Activated naive CD8-positive, alpha-beta T cell treated with anti-CD3 and anti-CD28 coated beads, Interleukin-2, amount 50 U/mL, for 24 hours (primary cell): ENCODE measurements at regions not wholly inside any gene's neighbourhood (a gene's known extent, or its start where the extent isn't known, plus 50 kb on each side); places are given as distances from the start of the nearest gene placed in this dataset.

ENCODE experiments used
- ATAC-seq: fragments of 150-1000 bp; cut with Tn5 transposase; one replicate; pipeline ENCODE4 v1.10.0; 2021
- DNase-seq: peaks from one replicate; pipeline ENCODE4 v3.0.0; 2021
- H3K27ac Mint-ChIP-seq: one replicate; pipeline ENCODE4 v1.8.0; 2021; ENCODE audit warnings: mild to moderate bottlenecking, mixed read lengths
- H3K27me3 Mint-ChIP-seq: one replicate; pipeline ENCODE4 v1.8.0; 2021; ENCODE audit warnings: mixed read lengths
- H3K36me3 Mint-ChIP-seq: one replicate; pipeline ENCODE4 v1.8.0; 2021; ENCODE audit warnings: low read depth, mixed read lengths
- H3K4me1 Mint-ChIP-seq: one replicate; pipeline ENCODE4 v1.8.0; 2021; ENCODE audit warnings: mixed read lengths
- H3K4me3 Mint-ChIP-seq: one replicate; pipeline ENCODE4 v1.8.0; 2021; ENCODE audit warnings: mild to moderate bottlenecking, moderate library complexity, mixed read lengths
- H3K9me3 Mint-ChIP-seq: one replicate; pipeline ENCODE4 v1.8.0; 2021; ENCODE audit warnings: mixed read lengths

GRCh38 chrX:104343428-104344129 is 88.8 kb upstream of the ESX1 start:
- Mint-ChIP-seq H3K9me3 (no peaks in the 10 kb centered on the region), H3K36me3 (no peaks in the 10 kb centered on the region), H3K27ac (no peak overlapping the region), H3K4me3 (no peak overlapping the region), H3K27me3 (peaks cover 8% of the 10 kb centered on the region), H3K4me1 (no peaks in the 10 kb centered on the region)
- ATAC-seq (peak; percentile 49), DNase-seq (peak; percentile 14)

GRCh38 chrX:104342065-104342464 is 87.3 kb upstream of the ESX1 start:
- Mint-ChIP-seq H3K27ac (no peak overlapping the region), H3K4me1 (no peaks in the 10 kb centered on the region), H3K9me3 (no peaks in the 10 kb centered on the region), H3K36me3 (no peaks in the 10 kb centered on the region), H3K27me3 (peaks cover 5% of the 10 kb centered on the region), H3K4me3 (no peak overlapping the region)
- ATAC-seq (no peak), DNase-seq (no peak)

- no peaks in the 10 kb centered on the region for H3K36me3 Mint-ChIP-seq
- no peak for DNase-seq
- ATAC-seq, result no peak
- no peak overlapping the region for H3K4me3 Mint-ChIP-seq
- no peaks in the 10 kb centered on the region for H3K9me3 Mint-ChIP-seq
- H3K27ac Mint-ChIP-seq, result no peak overlapping the region
- H3K27me3 Mint-ChIP-seq, result peaks cover 2% of the 10 kb centered on the region
- no peaks in the 10 kb centered on the region for H3K4me1 Mint-ChIP-seq
Measured at GRCh38 chrX:104335756-104336155, 81.0 kb upstream of the ESX1 start.

GRCh38 chrX:104334971-104335370 is 80.2 kb upstream of the ESX1 start:
- Mint-ChIP-seq H3K9me3 (no peaks in the 10 kb centered on the region), H3K4me3 (no peak overlapping the region), H3K27me3 (peaks cover 2% of the 10 kb centered on the region), H3K36me3 (no peaks in the 10 kb centered on the region), H3K27ac (no peak overlapping the region), H3K4me1 (no peaks in the 10 kb centered on the region)
- DNase-seq, result no peak
- ATAC-seq, result no peak

- no peaks in the 10 kb centered on the region for H3K9me3 Mint-ChIP-seq
- ATAC-seq (no peak), DNase-seq (no peak)
- no peak overlapping the region for H3K27ac Mint-ChIP-seq
- no peaks in the 10 kb centered on the region for H3K4me1 Mint-ChIP-seq
- peaks cover 2% of the 10 kb centered on the region for H3K27me3 Mint-ChIP-seq
- no peak overlapping the region for H3K4me3 Mint-ChIP-seq
- no peaks in the 10 kb centered on the region for H3K36me3 Mint-ChIP-seq
Measured at GRCh38 chrX:104330966-104331365, 76.2 kb upstream of the ESX1 start.

- no peak for ATAC-seq
- Mint-ChIP-seq H3K9me3 (no peaks in the 10 kb centered on the region), H3K4me3 (no peak overlapping the region), H3K36me3 (no peaks in the 10 kb centered on the region), H3K27ac (no peak overlapping the region), H3K4me1 (no peaks in the 10 kb centered on the region), H3K27me3 (peaks cover 7% of the 10 kb centered on the region)
- no peak for DNase-seq
Measured at GRCh38 chrX:104329731-104330130, 75.0 kb upstream of the ESX1 start.

GRCh38 chrX:104325213-104325585 is 70.5 kb upstream of the ESX1 start:
- no peak for ATAC-seq
- Mint-ChIP-seq H3K4me1 (no peaks in the 10 kb centered on the region), H3K27ac (no peak overlapping the region), H3K4me3 (no peak overlapping the region), H3K27me3 (peaks cover 7% of the 10 kb centered on the region), H3K9me3 (no peaks in the 10 kb centered on the region), H3K36me3 (no peaks in the 10 kb centered on the region)
- DNase-seq, result no peak

- Mint-ChIP-seq H3K9me3 (no peaks in the 10 kb centered on the region), H3K4me1 (no peaks in the 10 kb centered on the region), H3K27me3 (peaks cover 7% of the 10 kb centered on the region), H3K36me3 (no peaks in the 10 kb centered on the region), H3K27ac (no peak overlapping the region), H3K4me3 (no peak overlapping the region)
- DNase-seq, result no peak
- no peak for ATAC-seq
Measured at GRCh38 chrX:104324461-104325212, 69.9 kb upstream of the ESX1 start.

GRCh38 chrX:104319346-104319745 is 64.6 kb upstream of the ESX1 start:
- Mint-ChIP-seq H3K27ac (no peak overlapping the region), H3K9me3 (no peaks in the 10 kb centered on the region), H3K4me3 (no peak overlapping the region), H3K4me1 (no peaks in the 10 kb centered on the region), H3K36me3 (no peaks in the 10 kb centered on the region), H3K27me3 (no peaks in the 10 kb centered on the region)
- no peak for ATAC-seq
- DNase-seq, result no peak

- ATAC-seq (no peak), DNase-seq (no peak)
- no peak overlapping the region for H3K4me3 Mint-ChIP-seq
- no peak overlapping the region for H3K27ac Mint-ChIP-seq
- no peaks in the 10 kb centered on the region for H3K36me3 Mint-ChIP-seq
- no peaks in the 10 kb centered on the region for H3K4me1 Mint-ChIP-seq
- no peaks in the 10 kb centered on the region for H3K27me3 Mint-ChIP-seq
- no peaks in the 10 kb centered on the region for H3K9me3 Mint-ChIP-seq
Measured at GRCh38 chrX:104318330-104319009, 63.7 kb upstream of the ESX1 start.

- H3K4me3 Mint-ChIP-seq, result no peak overlapping the region
- H3K36me3 Mint-ChIP-seq, result no peaks in the 10 kb centered on the region
- no peak for DNase-seq
- H3K27ac Mint-ChIP-seq, result no peak overlapping the region
- no peaks in the 10 kb centered on the region for H3K9me3 Mint-ChIP-seq
- no peaks in the 10 kb centered on the region for H3K27me3 Mint-ChIP-seq
- no peak for ATAC-seq
- no peaks in the 10 kb centered on the region for H3K4me1 Mint-ChIP-seq
Measured at GRCh38 chrX:104316739-104317138, 62.0 kb upstream of the ESX1 start.

- Mint-ChIP-seq H3K9me3 (no peaks in the 10 kb centered on the region), H3K27me3 (no peaks in the 10 kb centered on the region), H3K36me3 (no peaks in the 10 kb centered on the region), H3K4me3 (no peak overlapping the region), H3K27ac (no peak overlapping the region), H3K4me1 (no peaks in the 10 kb centered on the region)
- ATAC-seq (no peak), DNase-seq (no peak)
Measured at GRCh38 chrX:104315555-104315954, 60.8 kb upstream of the ESX1 start.

- Mint-ChIP-seq H3K9me3 (no peaks in the 10 kb centered on the region), H3K36me3 (no peaks in the 10 kb centered on the region), H3K4me1 (no peaks in the 10 kb centered on the region), H3K4me3 (no peak overlapping the region), H3K27ac (no peak overlapping the region), H3K27me3 (no peaks in the 10 kb centered on the region)
- no peak for ATAC-seq
- no peak for DNase-seq
Measured at GRCh38 chrX:104310657-104311254, 56.0 kb upstream of the ESX1 start.

- no peaks in the 10 kb centered on the region for H3K36me3 Mint-ChIP-seq
- no peaks in the 10 kb centered on the region for H3K4me1 Mint-ChIP-seq
- H3K4me3 Mint-ChIP-seq, result no peak overlapping the region
- H3K9me3 Mint-ChIP-seq, result no peaks in the 10 kb centered on the region
- H3K27me3 Mint-ChIP-seq, result no peaks in the 10 kb centered on the region
- ATAC-seq, result no peak
- H3K27ac Mint-ChIP-seq, result no peak overlapping the region
- no peak for DNase-seq
Measured at GRCh38 chrX:104310090-104310489, 55.4 kb upstream of the ESX1 start.

GRCh38 chrX:104309169-104309568 is 54.4 kb upstream of the ESX1 start:
- Mint-ChIP-seq H3K4me3 (no peak overlapping the region), H3K27me3 (no peaks in the 10 kb centered on the region), H3K36me3 (no peaks in the 10 kb centered on the region), H3K9me3 (no peaks in the 10 kb centered on the region), H3K4me1 (no peaks in the 10 kb centered on the region), H3K27ac (no peak overlapping the region)
- DNase-seq (no peak), ATAC-seq (no peak)
